Natural killer cell (primary cell): ENCODE measurements at regions not wholly inside any gene's neighbourhood (a gene's known extent, or its start where the extent isn't known, plus 50 kb on each side); places are given as distances from the start of the nearest gene placed in this dataset.

ENCODE experiments used
- ATAC-seq, 3 donors: fragments of 150-1000 bp in 2 of 3; fragments of 200-7000 bp in 1 of 3; cut with Tn5 transposase; 1 replicate in 1 of 3; 2 replicates in 2 of 3; pipeline ENCODE4 v1.10.0; 2021; ENCODE audit warnings: mild to moderate bottlenecking in 2 of 3, moderate library complexity in 2 of 3
- DNase-seq, 2 donors: peaks; one replicate each; pipeline versions ENCODE4 v3.0.0 to v3.0.0-alpha.2; 2013 to 2021; ENCODE audit warnings: mixed read lengths in 1 of 2
- H3K27ac ChIP-seq: one replicate; pipeline ENCODE4 v1.5.1; 2013; ENCODE audit warnings: mild to moderate bottlenecking, low read length
- H3K27me3 ChIP-seq: one replicate; pipeline ENCODE4 v1.6.1; 2013; ENCODE audit warnings: low read length; ENCODE audit not compliant: control insufficient read depth, insufficient read depth
- H3K36me3 ChIP-seq: one replicate; pipeline ENCODE4 v1.6.1; 2013; ENCODE audit warnings: low read length; ENCODE audit not compliant: control insufficient read depth, insufficient read depth
- H3K4me1 ChIP-seq: one replicate; pipeline ENCODE4 v1.6.1; 2013; ENCODE audit warnings: low read length; ENCODE audit not compliant: control insufficient read depth, insufficient read depth
- H3K4me3 ChIP-seq: one replicate; pipeline ENCODE4 v1.5.1; 2013; ENCODE audit warnings: low read length
- H3K9me3 ChIP-seq: one replicate; pipeline ENCODE4 v1.6.1; 2013; ENCODE audit warnings: low read length; ENCODE audit not compliant: control insufficient read depth, insufficient read depth
- H3K27ac Mint-ChIP-seq, 2 donors: one replicate each; pipeline ENCODE4 v1.8.0; 2022; ENCODE audit warnings: mild to moderate bottlenecking in 2 of 2, mixed read lengths in 2 of 2, moderate library complexity in 1 of 2
- H3K27me3 Mint-ChIP-seq, 2 donors: one replicate each; pipeline ENCODE4 v1.8.0; 2022; ENCODE audit warnings: low read depth in 2 of 2, mixed read lengths in 2 of 2
- H3K36me3 Mint-ChIP-seq: one replicate; pipeline ENCODE4 v1.8.0; 2022; ENCODE audit warnings: mixed read lengths
- H3K4me1 Mint-ChIP-seq, 2 donors: one replicate each; pipeline ENCODE4 v1.8.0; 2022; ENCODE audit warnings: mixed read lengths in 2 of 2
- H3K4me3 Mint-ChIP-seq: one replicate; pipeline ENCODE4 v1.8.0; 2022; ENCODE audit warnings: mild to moderate bottlenecking, moderate library complexity, mixed read lengths
- H3K9me3 Mint-ChIP-seq, 2 donors: one replicate each; pipeline ENCODE4 v1.8.0; 2022; ENCODE audit warnings: mixed read lengths in 2 of 2
- CTCF ChIP-seq: fragments of 200-600 bp; IDR thresholded peaks from one replicate; pipeline ENCODE4 v1.8.0; 2022; ENCODE audit warnings: antibody characterized with exemption
- WGBS: methylation state at CpG from one replicate; pipeline ENCODE4 v1.1.7; 2013; ENCODE audit warnings: missing lambda C conversion rate; ENCODE audit not compliant: insufficient coverage; 5-methylcytosine and 5-hydroxymethylcytosine counted together
- intact Hi-C: fragments of 100-400 bp; cut with micrococcal nuclease; formaldehyde crosslinking; loops from one replicate; pipeline ENCODE4 v1.14.2; 2022

- TF ChIP-seq CTCF: no peak
- no peaks in the 10 kb centered on the region for H3K9me3 Mint-ChIP-seq
- intact Hi-C loops: no loop called here
Observed at GRCh38 chr5:88094403-88094802, 174.2 kb downstream of the TMEM161B start.

GRCh38 chr5:88093765-88094164 is 174.9 kb downstream of the TMEM161B start:
- 83% methylated on average over 3 of the region's 3 CpGs for WGBS
- Histone ChIP-seq H3K4me1 (no peaks in the 10 kb centered on the region), H3K9me3 (no peaks in the 10 kb centered on the region), H3K36me3 (no peaks in the 10 kb centered on the region), H3K27me3 (no peaks in the 10 kb centered on the region), H3K4me3 (no peak overlapping the region), H3K27ac (no peak overlapping the region)
- no peak for ATAC-seq
- Mint-ChIP-seq H3K9me3 (no peaks in the 10 kb centered on the region), H3K27ac (no peak overlapping the region), H3K4me1 (no peaks in the 10 kb centered on the region), H3K27me3 (peaks cover 9 to 27% of the 10 kb centered on the region in 2 donors), H3K4me3 (no peak overlapping the region), H3K36me3 (no peaks in the 10 kb centered on the region)
- TF ChIP-seq CTCF: no peak
- DNase-seq: no peak
- intact Hi-C loops: no loop called here

More at GRCh38 chr5:88094403-88094802, 174.2 kb downstream of the TMEM161B start:
- H3K27me3 Mint-ChIP-seq: peaks cover 6 to 21% of the 10 kb centered on the region in 2 donors
- H3K36me3 ChIP-seq: no peaks in the 10 kb centered on the region
- WGBS: 77% methylated on average over 3 of the region's 3 CpGs
- no peaks in the 10 kb centered on the region for H3K4me1 Mint-ChIP-seq
- H3K9me3 ChIP-seq: no peaks in the 10 kb centered on the region
- H3K4me1 ChIP-seq: no peaks in the 10 kb centered on the region
- ATAC-seq (no peak), DNase-seq (no peak)
- H3K4me3 ChIP-seq: no peak overlapping the region
- H3K27ac ChIP-seq: no peak overlapping the region
- H3K36me3 Mint-ChIP-seq: no peaks in the 10 kb centered on the region
- no peak overlapping the region for H3K27ac Mint-ChIP-seq
- no peak overlapping the region for H3K4me3 Mint-ChIP-seq
- no peaks in the 10 kb centered on the region for H3K27me3 ChIP-seq

GRCh38 chr5:88092958-88093605 is 175.6 kb downstream of the TMEM161B start:
- Mint-ChIP-seq H3K27me3 (peaks cover 9 to 34% of the 10 kb centered on the region in 2 donors), H3K36me3 (no peaks in the 10 kb centered on the region), H3K4me1 (no peaks in the 10 kb centered on the region), H3K4me3 (no peak overlapping the region), H3K27ac (no peak overlapping the region), H3K9me3 (no peaks in the 10 kb centered on the region)
- Histone ChIP-seq H3K27me3 (no peaks in the 10 kb centered on the region), H3K4me1 (no peaks in the 10 kb centered on the region), H3K27ac (no peak overlapping the region), H3K9me3 (no peaks in the 10 kb centered on the region), H3K4me3 (no peak overlapping the region), H3K36me3 (no peaks in the 10 kb centered on the region)
- no peak for TF ChIP-seq CTCF
- DNase-seq: no peak
- ATAC-seq: no peak
- intact Hi-C loops: no loop called here
- 56% methylated on average over 4 of the region's 4 CpGs for WGBS

- H3K36me3 Mint-ChIP-seq: no peaks in the 10 kb centered on the region
- no peak overlapping the region for H3K4me3 Mint-ChIP-seq
- no CpG with 5 or more reads among the region's 1 CpG for WGBS
- Histone ChIP-seq H3K4me1 (no peaks in the 10 kb centered on the region), H3K9me3 (no peaks in the 10 kb centered on the region), H3K4me3 (no peak overlapping the region), H3K36me3 (no peaks in the 10 kb centered on the region), H3K27ac (no peak overlapping the region), H3K27me3 (no peaks in the 10 kb centered on the region)
- H3K9me3 Mint-ChIP-seq: no peaks in the 10 kb centered on the region
- intact Hi-C loops: no loop called here
- H3K27ac Mint-ChIP-seq: no peak overlapping the region
- DNase-seq (no peak), ATAC-seq (no peak)
- no peaks in the 10 kb centered on the region for H3K4me1 Mint-ChIP-seq
- TF ChIP-seq CTCF: no peak
- H3K27me3 Mint-ChIP-seq: peaks cover 6 to 41% of the 10 kb centered on the region in 2 donors
Observed at GRCh38 chr5:88092358-88092757, 176.3 kb downstream of the TMEM161B start.
